Brain microvascular endothelial cell (primary cell): ENCODE measurements at regions not wholly inside any gene's neighbourhood (a gene's known extent, or its start where the extent isn't known, plus 50 kb on each side); places are given as distances from the start of the nearest gene placed in this dataset.

Experiments
- DNase-seq: peaks from one replicate; pipeline ENCODE4 v3.0.0-alpha.2; 2020
- H3K27ac ChIP-seq: fragments of 250-450 bp; sonication (Bioruptor Pico); 2 replicates; pipeline ENCODE4 v1.5.1; 2020; ENCODE audit warnings: mild to moderate bottlenecking, moderate library complexity
- H3K27me3 ChIP-seq: fragments of 250-450 bp; sonication (Bioruptor Pico); replicated peaks from 2 replicates; pipeline ENCODE4 v1.5.1; 2020; ENCODE audit warnings: mild to moderate bottlenecking
- H3K36me3 ChIP-seq: fragments of 250-450 bp; sonication (Bioruptor Pico); replicated peaks from 2 replicates; pipeline ENCODE4 v1.5.1; 2020; ENCODE audit warnings: mild to moderate bottlenecking
- H3K4me3 ChIP-seq: 2 replicates; pipeline ENCODE4 v1.5.1; 2011; ENCODE audit warnings: low read depth, mild to moderate bottlenecking, control low read depth, low read length, moderate library complexity
- CTCF ChIP-seq: IDR thresholded peaks from 2 replicates; pipeline ENCODE4 v1.5.1; 2011; ENCODE audit warnings: low read depth, mild to moderate bottlenecking, moderate library complexity, low read length, control low read depth, inconsistent platforms; ENCODE audit errors: missing control alignments
- in situ Hi-C: cut with HindIII; loops from 2 replicates; pipeline ENCODE4 v1.10.0; 2017; ENCODE audit warnings: low sequenced_read_pairs, low pct_ligation_motif_present

- in situ Hi-C loops: no loop called here
- Histone ChIP-seq H3K27me3 (no peaks in the 10 kb centered on the region), H3K27ac (no peak overlapping the region), H3K36me3 (no peaks in the 10 kb centered on the region), H3K4me3 (no peak overlapping the region)
- DNase-seq: no peak
- no peak for TF ChIP-seq CTCF
Measured at GRCh38 chr4:23320931-23321587, 568.8 kb downstream of the PPARGC1A start.

- no peaks in the 10 kb centered on the region for H3K27me3 ChIP-seq
- in situ Hi-C loops: no loop called here
- no peak for DNase-seq
- H3K36me3 ChIP-seq: no peaks in the 10 kb centered on the region
- H3K27ac ChIP-seq: no peak overlapping the region
- TF ChIP-seq CTCF: no peak
- no peak overlapping the region for H3K4me3 ChIP-seq
Measured at GRCh38 chr4:23312686-23313085, 577.2 kb downstream of the PPARGC1A start.

GRCh38 chr4:23311983-23312382, 577.9 kb downstream of the PPARGC1A start:
- Histone ChIP-seq H3K27me3 (no peaks in the 10 kb centered on the region), H3K27ac (no peak overlapping the region), H3K36me3 (no peaks in the 10 kb centered on the region), H3K4me3 (no peak overlapping the region)
- in situ Hi-C loops: no loop called here
- no peak for DNase-seq
- TF ChIP-seq CTCF: no peak

- Histone ChIP-seq H3K4me3 (no peak overlapping the region), H3K36me3 (no peaks in the 10 kb centered on the region), H3K27ac (no peak overlapping the region), H3K27me3 (no peaks in the 10 kb centered on the region)
- DNase-seq: no peak
- no peak for TF ChIP-seq CTCF
- in situ Hi-C loops: no loop called here
Measured at GRCh38 chr4:23305026-23305425, 584.8 kb downstream of the PPARGC1A start.

GRCh38 chr4:23298371-23298770, 591.5 kb downstream of the PPARGC1A start:
- TF ChIP-seq CTCF: no peak
- Histone ChIP-seq H3K36me3 (no peaks in the 10 kb centered on the region), H3K27ac (no peak overlapping the region), H3K4me3 (no peak overlapping the region), H3K27me3 (no peaks in the 10 kb centered on the region)
- DNase-seq: no peak
- in situ Hi-C loops: no loop called here

- Histone ChIP-seq H3K27me3 (no peaks in the 10 kb centered on the region), H3K4me3 (no peak overlapping the region), H3K27ac (no peak overlapping the region), H3K36me3 (no peaks in the 10 kb centered on the region)
- no peak for TF ChIP-seq CTCF
- DNase-seq: no peak
- in situ Hi-C loops: no loop called here
Measured at GRCh38 chr4:23297327-23297726, 592.5 kb downstream of the PPARGC1A start.
